Neural progenitor cell (in vitro differentiated cells): ENCODE measurements at regions not wholly inside any gene's neighbourhood (a gene's known extent, or its start where the extent isn't known, plus 50 kb on each side); places are given as distances from the start of the nearest gene placed in this dataset.

Source experiments
- EZH2 ChIP-seq: fragments of 200-600 bp; sonication (generic); IDR thresholded peaks from 2 replicates; pipeline ENCODE4 v1.6.1; 2017; ENCODE audit warnings: antibody characterized with exemption, mild to moderate bottlenecking, moderate library complexity
- EZH2phosphoT487 ChIP-seq: fragments of 200-600 bp; sonication (generic); IDR thresholded peaks from 2 replicates; pipeline ENCODE4 v1.6.1; 2017; ENCODE audit warnings: antibody characterized with exemption
- TF ChIP-seq, protein P1 (sequence below): fragments of 200-600 bp; sonication (generic); IDR thresholded peaks from 2 replicates; pipeline ENCODE4 v1.5.1; 2017; ENCODE audit warnings: antibody characterized with exemption, mild to moderate bottlenecking

DNA sequence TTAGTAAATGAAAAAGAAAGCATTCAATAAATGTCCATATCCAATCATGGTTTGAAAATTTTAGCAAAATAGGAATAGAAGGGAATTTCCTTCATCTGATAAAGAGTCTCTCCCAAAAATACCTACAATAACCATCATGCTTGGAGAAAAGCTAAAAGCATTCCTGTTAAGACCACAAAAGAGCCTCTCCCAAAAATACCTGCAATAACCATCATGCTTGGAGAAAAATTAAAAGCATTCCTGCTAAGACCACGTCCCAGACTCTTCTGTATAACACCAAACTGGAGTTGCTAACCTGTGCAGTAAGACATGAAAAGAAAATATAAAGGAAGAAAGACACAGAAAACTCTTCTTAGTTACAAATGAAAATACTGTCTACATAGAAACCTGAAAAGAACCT, 69.4 kb downstream of the LINC01488 start:
- TF ChIP-seq, protein P1, sequence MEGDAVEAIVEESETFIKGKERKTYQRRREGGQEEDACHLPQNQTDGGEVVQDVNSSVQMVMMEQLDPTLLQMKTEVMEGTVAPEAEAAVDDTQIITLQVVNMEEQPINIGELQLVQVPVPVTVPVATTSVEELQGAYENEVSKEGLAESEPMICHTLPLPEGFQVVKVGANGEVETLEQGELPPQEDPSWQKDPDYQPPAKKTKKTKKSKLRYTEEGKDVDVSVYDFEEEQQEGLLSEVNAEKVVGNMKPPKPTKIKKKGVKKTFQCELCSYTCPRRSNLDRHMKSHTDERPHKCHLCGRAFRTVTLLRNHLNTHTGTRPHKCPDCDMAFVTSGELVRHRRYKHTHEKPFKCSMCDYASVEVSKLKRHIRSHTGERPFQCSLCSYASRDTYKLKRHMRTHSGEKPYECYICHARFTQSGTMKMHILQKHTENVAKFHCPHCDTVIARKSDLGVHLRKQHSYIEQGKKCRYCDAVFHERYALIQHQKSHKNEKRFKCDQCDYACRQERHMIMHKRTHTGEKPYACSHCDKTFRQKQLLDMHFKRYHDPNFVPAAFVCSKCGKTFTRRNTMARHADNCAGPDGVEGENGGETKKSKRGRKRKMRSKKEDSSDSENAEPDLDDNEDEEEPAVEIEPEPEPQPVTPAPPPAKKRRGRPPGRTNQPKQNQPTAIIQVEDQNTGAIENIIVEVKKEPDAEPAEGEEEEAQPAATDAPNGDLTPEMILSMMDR = no peak
- TF ChIP-seq EZH2phosphoT487 = no peak
- no peak for TF ChIP-seq EZH2
